ENCODE measurements at regions not wholly inside any gene's neighbourhood (a gene's known extent, or its start where the extent isn't known, plus 50 kb on each side); places are given as distances from the start of the nearest gene placed in this dataset.

- no peak for DNase-seq (ENCODE audit: low spot score)
- Mint-ChIP-seq H3K36me3 (ENCODE audit: low read depth, unreplicated experiment) (no peaks in the 10 kb centered on the region), H3K27me3 (ENCODE audit: unreplicated experiment) (no peaks in the 10 kb centered on the region), H3K9me3 (ENCODE audit: unreplicated experiment) (no peaks in the 10 kb centered on the region), H3K4me3 (ENCODE audit: unreplicated experiment) (no peak overlapping the region), H3K27ac (ENCODE audit: unreplicated experiment) (no peak overlapping the region), H3K4me1 (ENCODE audit: unreplicated experiment) (no peaks in the 10 kb centered on the region)
- TF ChIP-seq CTCF (IDR thresholded peaks at IDR 0.05; ENCODE audit: unreplicated experiment): no peak
These were observed 418.6 kb upstream of the NPVF start for GRCh38 chr7:25646726-25647413.

GRCh38 chr7:25647872-25648271 is 419.6 kb upstream of the NPVF start:
- Mint-ChIP-seq H3K27ac (ENCODE audit: unreplicated experiment) (no peak overlapping the region), H3K9me3 (ENCODE audit: unreplicated experiment) (no peaks in the 10 kb centered on the region), H3K4me1 (ENCODE audit: unreplicated experiment) (peaks cover 7% of the 10 kb centered on the region), H3K36me3 (ENCODE audit: low read depth, unreplicated experiment) (no peaks in the 10 kb centered on the region), H3K4me3 (ENCODE audit: unreplicated experiment) (no peak overlapping the region), H3K27me3 (ENCODE audit: unreplicated experiment) (peaks cover 5% of the 10 kb centered on the region)
- TF ChIP-seq CTCF (IDR thresholded peaks at IDR 0.05; ENCODE audit: unreplicated experiment): no peak
- no peak for DNase-seq (ENCODE audit: low spot score)

GRCh38 chr7:25652366-25652765 is 424.1 kb upstream of the NPVF start:
- Mint-ChIP-seq H3K36me3 (ENCODE audit: low read depth, unreplicated experiment) (no peaks in the 10 kb centered on the region), H3K27me3 (ENCODE audit: unreplicated experiment) (peaks cover 5% of the 10 kb centered on the region), H3K9me3 (ENCODE audit: unreplicated experiment) (no peaks in the 10 kb centered on the region), H3K4me3 (ENCODE audit: unreplicated experiment) (no peak overlapping the region), H3K27ac (ENCODE audit: unreplicated experiment) (no peak overlapping the region), H3K4me1 (ENCODE audit: unreplicated experiment) (peaks cover 21% of the 10 kb centered on the region)
- no peak for TF ChIP-seq CTCF (IDR thresholded peaks at IDR 0.05; ENCODE audit: unreplicated experiment)
- DNase-seq (ENCODE audit: low spot score): no peak

- H3K4me1 Mint-ChIP-seq (ENCODE audit: unreplicated experiment): peaks cover 21% of the 10 kb centered on the region
- H3K27ac Mint-ChIP-seq (ENCODE audit: unreplicated experiment): no peak overlapping the region
- H3K4me3 Mint-ChIP-seq (ENCODE audit: unreplicated experiment): no peak overlapping the region
- TF ChIP-seq CTCF (IDR thresholded peaks at IDR 0.05; ENCODE audit: unreplicated experiment): no peak
- DNase-seq (ENCODE audit: low spot score): no peak
- H3K9me3 Mint-ChIP-seq (ENCODE audit: unreplicated experiment): no peaks in the 10 kb centered on the region
- H3K36me3 Mint-ChIP-seq (ENCODE audit: low read depth, unreplicated experiment): no peaks in the 10 kb centered on the region
- peaks cover 5% of the 10 kb centered on the region for H3K27me3 Mint-ChIP-seq (ENCODE audit: unreplicated experiment)
These were observed 425.1 kb upstream of the NPVF start for GRCh38 chr7:25653384-25653783.

GRCh38 chr7:25656071-25656470 is 427.8 kb upstream of the NPVF start:
- H3K9me3 Mint-ChIP-seq (ENCODE audit: unreplicated experiment): no peaks in the 10 kb centered on the region
- no peak for TF ChIP-seq CTCF (IDR thresholded peaks at IDR 0.05; ENCODE audit: unreplicated experiment)
- H3K4me3 Mint-ChIP-seq (ENCODE audit: unreplicated experiment): no peak overlapping the region
- peaks cover 5% of the 10 kb centered on the region for H3K27me3 Mint-ChIP-seq (ENCODE audit: unreplicated experiment)
- H3K4me1 Mint-ChIP-seq (ENCODE audit: unreplicated experiment): peaks cover 21% of the 10 kb centered on the region
- DNase-seq (ENCODE audit: low spot score): no peak
- H3K27ac Mint-ChIP-seq (ENCODE audit: unreplicated experiment): no peak overlapping the region
- no peaks in the 10 kb centered on the region for H3K36me3 Mint-ChIP-seq (ENCODE audit: low read depth, unreplicated experiment)
